ENCODE measurements at regions not wholly inside any gene's neighbourhood (a gene's known extent, or its start where the extent isn't known, plus 50 kb on each side); places are given as distances from the start of the nearest gene placed in this dataset.

- TF ChIP-seq SIN3B (IDR thresholded peaks at IDR 0.05; ENCODE audit: low read depth), result no peak
Observed at GRCh38 chr12:75698052-75698451, 186.6 kb upstream of the KRR1 start (continued).

- TF ChIP-seq SRSF1 (IDR thresholded peaks at IDR 0.05; ENCODE audit: low read depth, low read length), result no peak
- FAIRE-seq (no peak), ATAC-seq (no peak), DNase-seq (ENCODE audit: extremely low read depth in 1 of 4, low spot score in 3 of 4) (no peak)
- H3K36me3 ChIP-seq (ENCODE audit: control insufficient read depth, insufficient read depth, low read length), result no peaks in the 10 kb centered on the region
- H3K9me1 ChIP-seq (ENCODE audit: control insufficient read depth, insufficient read depth, low read length), result no peaks in the 10 kb centered on the region
- H3K9me3 ChIP-seq (replicated peaks; ENCODE audit: control insufficient read depth, insufficient read depth, low read depth, low read length), result no peaks in the 10 kb centered on the region
- no peak overlapping the region for H3K4me2 ChIP-seq (ENCODE audit: insufficient read depth, low read length)
- CTCF ChIA-PET (ENCODE audit: low intra/inter-chr PET ratio), result no interaction called here
- H3K27ac ChIP-seq (ENCODE audit: extremely low read depth, low read depth, low read length), result no peak overlapping the region
- H4K20me1 ChIP-seq (replicated peaks; ENCODE audit: control insufficient read depth, insufficient read depth, low read length), result no peaks in the 10 kb centered on the region
- in situ Hi-C loops (cut with MboI), result no loop called here
- H3K4me1 ChIP-seq (replicated peaks in 1 of 2; ENCODE audit: control insufficient read depth in 2 of 2, insufficient read depth in 2 of 2, low read length in 2 of 2), result peaks cover 0 to 7% of the 10 kb centered on the region in 2 experiments; a peak in 1 of 5 replicates
- H2AFZ ChIP-seq (ENCODE audit: low read depth, low read length), result peak overlapping the region; percentile 49; the same call in 1 of the 2 replicates
- intact Hi-C loops (cut with micrococcal nuclease), result no loop called here
- no peak overlapping the region for H3K4me3 ChIP-seq
- no peaks in the 10 kb centered on the region for H3K27me3 ChIP-seq (ENCODE audit: control insufficient read depth in 2 of 2, insufficient read depth in 2 of 2, low read length in 2 of 2)
- no peak overlapping the region for H3K9ac ChIP-seq (ENCODE audit: insufficient read depth in 1 of 2, low read depth in 2 of 2, low read length in 2 of 2)
- BruUV-seq (replicated peaks), result no TSS peak
- WGBS (ENCODE audit: insufficient coverage, low coverage, missing lambda C conversion rate), result 33% methylated on average over 4 of the region's 4 CpGs
- POLR2A ChIA-PET, result no interaction called here
- H3K79me2 ChIP-seq (ENCODE audit: control insufficient read depth, insufficient read depth, low read length), result no peaks in the 10 kb centered on the region
Observed at GRCh38 chr12:75695926-75696325, 184.5 kb upstream of the KRR1 start.

GRCh38 chr12:75694534-75695268, 183.3 kb upstream of the KRR1 start:
- no peaks in the 10 kb centered on the region for H3K79me2 ChIP-seq (ENCODE audit: control insufficient read depth, insufficient read depth, low read length)
- H3K4me2 ChIP-seq (ENCODE audit: insufficient read depth, low read length), result no peak overlapping the region
- DNase-seq (ENCODE audit: extremely low read depth in 1 of 4, low spot score in 3 of 4) (no peak), FAIRE-seq (no peak), ATAC-seq (no peak)
- no peak overlapping the region for H3K9ac ChIP-seq (ENCODE audit: insufficient read depth in 1 of 2, low read depth in 2 of 2, low read length in 2 of 2)
- no peak overlapping the region for H3K4me3 ChIP-seq
- H3K27ac ChIP-seq (ENCODE audit: extremely low read depth, low read depth, low read length), result no peak overlapping the region
- CTCF ChIA-PET (ENCODE audit: low intra/inter-chr PET ratio), result no interaction called here
- POLR2A ChIA-PET, result no interaction called here
- no TSS peak for BruUV-seq (replicated peaks)
- H4K20me1 ChIP-seq (replicated peaks; ENCODE audit: control insufficient read depth, insufficient read depth, low read length), result no peaks in the 10 kb centered on the region
- in situ Hi-C loops (cut with MboI), result no loop called here
- H3K27me3 ChIP-seq (ENCODE audit: control insufficient read depth in 2 of 2, insufficient read depth in 2 of 2, low read length in 2 of 2), result no peaks in the 10 kb centered on the region
- WGBS (ENCODE audit: insufficient coverage, low coverage, missing lambda C conversion rate), result 16% methylated on average over 1 of the region's 1 CpG
- H3K4me1 ChIP-seq (replicated peaks in 1 of 2; ENCODE audit: control insufficient read depth in 2 of 2, insufficient read depth in 2 of 2, low read length in 2 of 2), result peaks cover 0 to 9% of the 10 kb centered on the region in 2 experiments; a peak in 2 of 5 replicates
- H2AFZ ChIP-seq (ENCODE audit: low read depth, low read length), result no peak overlapping the region
- intact Hi-C loops (cut with micrococcal nuclease), result no loop called here
- no peaks in the 10 kb centered on the region for H3K9me3 ChIP-seq (replicated peaks; ENCODE audit: control insufficient read depth, insufficient read depth, low read depth, low read length)
- H3K9me1 ChIP-seq (ENCODE audit: control insufficient read depth, insufficient read depth, low read length), result no peaks in the 10 kb centered on the region
- H3K36me3 ChIP-seq (ENCODE audit: control insufficient read depth, insufficient read depth, low read length), result no peaks in the 10 kb centered on the region
- TF ChIP-seq TAF7 (tag; IDR thresholded peaks at IDR 0.05), result no peak
- no peak for TF ChIP-seq IRF9 (tag; IDR thresholded peaks at IDR 0.05)
- no peak for TF ChIP-seq CREB1 (IDR thresholded peaks at IDR 0.05)
- TF ChIP-seq CREB1 (CRISPR knock-in tag; IDR thresholded peaks at IDR 0.05), result no peak
- TF ChIP-seq SOX6 (IDR thresholded peaks at IDR 0.05), result peak; percentile 28
- no peak for TF ChIP-seq PREB (CRISPR knock-in tag; IDR thresholded peaks at IDR 0.05)
- TF ChIP-seq ATF3 (IDR thresholded peaks at IDR 0.05), result peak; percentile 69
- TF ChIP-seq ATF3 (CRISPR knock-in tag; conservative IDR thresholded peaks at IDR 0.05), result no peak
